NCI-H1417 (cell line): ENCODE measurements at regions not wholly inside any gene's neighbourhood (a gene's known extent, or its start where the extent isn't known, plus 50 kb on each side); places are given as distances from the start of the nearest gene placed in this dataset.

Experiments
- DNase-seq, 3 experiments: peaks; one replicate each; lab custom pipeline; 2025; lab: John Stamatoyannopoulos, UW

DNA sequence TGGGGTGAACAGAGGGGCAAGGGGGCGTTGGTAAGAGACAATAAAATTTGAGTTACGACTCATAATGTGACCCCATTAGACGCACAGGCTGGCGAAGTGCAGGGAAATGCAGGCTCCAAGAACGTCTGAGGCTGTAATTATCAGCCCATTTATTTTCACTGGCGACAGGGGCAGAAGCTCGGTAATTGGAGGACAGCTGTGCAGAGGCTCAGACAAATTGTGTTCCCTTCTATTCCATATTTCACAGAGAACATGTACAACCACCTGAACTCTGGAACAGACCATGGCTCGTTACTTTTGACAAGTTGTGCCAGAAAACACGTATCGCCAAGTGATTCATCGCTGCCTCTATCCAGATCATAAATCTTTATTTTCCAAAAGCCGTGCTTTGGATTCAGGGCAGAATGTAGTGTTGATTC is 137.3 kb upstream of the FRMD4A start:
- DNase-seq: peak in 2 of 3 experiments; percentile 67 to 93

DNA sequence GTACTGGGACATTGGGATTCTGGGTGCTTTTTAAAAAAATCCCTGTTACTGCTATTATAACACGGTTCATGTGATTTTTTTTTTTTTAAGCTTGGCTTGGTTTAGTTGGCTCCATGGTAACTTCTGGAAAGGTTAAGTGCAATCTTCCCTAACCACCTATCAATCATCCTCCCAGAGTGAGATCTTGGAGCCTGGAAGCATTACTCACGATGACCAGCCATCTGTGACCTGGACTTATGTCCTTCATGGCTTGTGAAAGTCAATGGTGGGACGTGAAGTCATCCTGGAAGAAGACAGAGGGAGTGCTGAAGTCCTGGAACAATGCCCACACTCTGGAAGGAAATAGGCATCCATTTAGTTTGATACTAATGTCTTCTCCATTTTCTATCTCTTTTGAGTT is 135.5 kb upstream of the FRMD4A start:
- DNase-seq: peak in 1 of 3 experiments; percentile 4

DNA sequence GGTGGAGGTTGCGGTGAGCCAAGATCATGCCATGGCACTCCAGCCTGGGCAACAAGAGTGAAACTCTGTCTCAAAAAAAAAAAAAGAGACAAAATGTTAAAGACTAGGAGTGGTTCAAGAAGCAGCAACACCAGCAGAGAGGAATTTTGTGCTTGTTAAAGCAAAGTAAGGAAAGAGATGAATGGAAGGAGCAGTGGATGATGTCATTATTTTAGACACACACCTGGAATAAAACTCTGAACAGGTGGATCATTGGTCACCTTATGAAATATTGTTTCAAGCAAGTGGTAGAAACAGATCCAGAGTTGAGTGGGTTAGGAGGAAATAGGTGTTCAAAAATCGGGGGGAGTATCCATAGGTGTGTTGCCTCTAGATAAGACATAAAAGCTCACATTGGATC is 129.7 kb upstream of the FRMD4A start:
- DNase-seq: no peak

DNA sequence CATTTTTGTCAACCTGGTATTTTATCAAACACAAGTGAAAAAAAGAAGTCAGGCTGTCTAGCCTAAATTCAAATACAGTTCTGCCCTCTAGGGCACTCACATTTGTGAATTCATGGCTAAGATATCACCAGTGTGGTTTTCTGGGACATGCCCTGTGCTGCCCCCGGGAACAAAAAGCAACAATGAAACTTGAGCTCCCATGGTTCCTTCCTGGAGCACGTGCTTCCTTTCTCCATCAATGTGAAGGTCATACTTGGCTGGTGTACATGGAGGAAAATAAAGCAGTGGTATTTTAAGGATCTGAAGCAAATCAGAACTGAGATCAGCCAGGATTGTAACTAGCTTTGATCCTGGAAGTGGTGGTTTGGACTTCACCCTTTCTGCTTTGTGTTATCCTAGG is 128.9 kb upstream of the FRMD4A start:
- DNase-seq: no peak

DNA sequence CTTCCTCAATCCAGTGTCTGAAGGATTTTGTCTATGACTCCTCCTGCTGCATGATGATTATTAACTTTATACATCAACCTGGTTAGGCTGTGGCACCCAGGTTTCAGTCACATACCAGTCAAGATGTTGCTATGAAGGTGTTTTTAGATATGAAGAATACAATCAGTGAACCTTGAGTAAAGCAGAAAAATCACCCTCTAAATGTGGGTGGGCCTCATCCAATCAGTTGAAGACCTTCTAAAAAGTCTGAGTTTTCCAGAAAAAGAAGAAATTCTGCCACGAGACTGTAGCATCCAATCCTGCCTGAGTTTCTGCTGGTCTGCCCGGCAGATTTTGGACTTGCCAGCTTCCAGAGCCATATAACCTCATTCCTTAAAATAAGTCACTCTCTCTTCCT is 126.1 kb upstream of the FRMD4A start:
- no peak for DNase-seq

DNA sequence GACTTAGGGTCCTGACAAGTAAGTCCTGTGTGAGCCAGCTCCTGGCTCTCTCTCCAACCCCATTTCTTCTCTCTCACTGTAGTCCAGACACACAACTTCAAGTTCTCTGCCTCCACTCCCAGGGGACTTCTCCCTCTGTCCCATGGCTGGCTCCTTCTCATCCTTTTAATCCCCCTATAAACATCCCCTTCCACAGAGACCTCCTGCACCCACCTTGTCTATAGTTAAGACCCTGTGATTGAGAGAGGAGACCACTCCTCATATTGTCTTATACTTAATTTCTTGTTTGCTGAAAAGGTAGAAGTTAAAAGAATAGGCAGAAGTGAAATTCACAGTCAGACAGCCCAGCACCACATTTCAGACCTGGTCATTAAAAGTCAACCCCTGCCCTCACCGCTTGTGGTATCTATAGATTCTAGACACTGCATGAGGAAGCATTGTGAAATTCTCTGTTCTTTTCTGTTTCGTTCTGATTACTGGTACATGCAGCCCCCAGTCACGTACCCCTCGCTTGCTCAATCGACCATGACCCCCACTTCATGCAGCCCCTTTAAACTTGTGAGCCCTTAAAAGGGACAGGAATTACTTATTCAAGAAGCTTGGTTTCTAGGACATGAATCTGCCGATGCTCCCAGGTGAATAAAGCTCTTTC is 125.6 kb upstream of the FRMD4A start:
- no peak for DNase-seq

DNA sequence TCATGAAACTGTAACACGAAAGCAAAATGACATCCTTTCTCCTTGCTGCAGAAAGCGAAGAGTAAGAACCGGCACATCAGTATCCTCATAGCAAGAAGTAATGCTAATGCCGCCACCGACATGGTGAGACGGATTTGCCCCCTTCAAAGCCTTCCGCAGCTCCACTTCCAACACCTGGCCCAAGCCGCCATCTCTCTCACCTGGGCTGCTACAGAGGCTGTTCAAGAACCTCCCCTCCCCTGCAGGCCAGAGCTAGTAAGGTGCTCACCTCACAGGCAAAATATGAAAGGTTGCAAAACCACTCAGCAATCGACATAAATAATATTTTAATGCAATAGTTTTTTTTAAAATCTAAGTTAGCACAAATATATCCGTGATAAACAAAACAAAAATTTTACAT is 123.9 kb upstream of the FRMD4A start:
- no peak for DNase-seq

DNA sequence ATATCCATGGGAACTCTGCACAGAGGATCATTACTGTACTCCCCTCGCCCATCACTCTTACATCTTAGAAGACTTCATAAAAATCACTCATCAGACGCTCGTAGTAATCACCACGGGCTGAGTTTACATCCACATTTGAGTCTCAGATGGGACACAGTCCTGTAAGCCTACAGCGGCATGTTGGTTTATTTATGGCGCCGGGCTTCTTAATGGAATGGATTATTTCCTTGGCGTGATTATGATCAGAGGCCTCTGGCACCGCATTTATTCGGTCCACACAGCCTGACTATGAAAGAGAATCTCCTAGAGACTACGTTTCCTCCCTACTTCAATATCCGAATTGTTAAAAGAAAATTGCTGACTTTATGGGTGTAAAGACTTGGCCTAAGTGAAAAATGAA is 123.5 kb upstream of the FRMD4A start:
- no peak for DNase-seq

DNA sequence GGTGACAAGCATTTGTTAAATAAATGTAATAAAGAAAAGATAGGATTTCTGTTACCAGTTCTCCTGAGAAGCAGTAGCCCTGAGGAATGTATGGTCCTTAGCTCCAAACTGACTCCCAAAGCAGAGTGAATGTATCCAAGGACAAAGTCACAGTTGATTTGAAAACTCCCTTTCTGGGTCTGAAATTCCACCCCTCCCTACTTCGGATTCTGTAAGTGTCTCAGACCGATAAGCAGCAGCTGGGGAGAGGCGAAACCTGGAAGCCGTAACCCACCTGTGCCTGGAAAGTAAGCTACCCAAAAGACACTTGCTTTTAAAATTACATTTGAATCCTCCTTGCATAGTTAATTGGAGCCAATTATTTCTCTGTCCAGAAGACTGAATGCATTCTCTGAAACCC is 122.9 kb upstream of the FRMD4A start:
- DNase-seq: no peak

DNA sequence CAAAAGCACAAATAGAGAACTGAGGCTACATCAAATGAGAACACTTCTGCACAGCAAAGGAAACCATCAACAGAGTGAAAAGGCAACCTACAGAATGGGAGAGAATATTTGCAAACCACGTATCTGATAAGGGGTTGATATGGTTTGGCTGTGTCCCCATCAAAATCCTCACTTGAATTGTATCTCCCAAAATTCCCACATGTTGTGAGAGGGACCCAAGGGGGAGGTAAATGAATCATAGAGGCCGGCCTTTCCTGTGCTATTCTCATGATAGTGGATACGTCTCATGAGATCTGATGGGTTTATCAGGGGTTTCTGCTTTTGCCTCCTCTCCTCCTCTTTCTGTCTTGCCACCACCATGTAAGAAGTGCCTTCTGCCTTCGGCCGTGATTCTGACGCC is 120.6 kb upstream of the FRMD4A start:
- no peak for DNase-seq

DNA sequence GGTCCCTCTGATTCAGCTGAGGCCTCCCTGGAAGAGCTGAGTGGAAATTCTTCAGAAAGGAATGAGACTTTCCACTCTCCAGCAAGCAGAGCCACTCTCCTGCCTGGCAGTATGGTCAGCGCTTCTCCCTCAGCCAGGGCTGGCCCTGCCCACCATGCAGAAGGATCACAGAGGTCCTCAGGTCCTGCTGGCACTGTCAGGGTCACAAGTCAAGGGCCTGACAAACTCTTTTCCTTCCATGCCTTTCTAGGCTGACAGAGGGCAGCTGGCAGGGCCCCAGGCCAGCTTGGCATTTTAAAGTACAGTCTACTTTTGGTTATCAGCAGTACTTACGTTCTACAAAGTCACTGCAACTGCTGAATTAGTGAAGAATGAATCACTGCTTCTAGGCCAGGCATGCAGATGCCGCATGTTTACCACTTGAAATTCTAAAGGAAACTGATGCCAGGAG is 119.3 kb upstream of the FRMD4A start:
- no peak for DNase-seq

DNA sequence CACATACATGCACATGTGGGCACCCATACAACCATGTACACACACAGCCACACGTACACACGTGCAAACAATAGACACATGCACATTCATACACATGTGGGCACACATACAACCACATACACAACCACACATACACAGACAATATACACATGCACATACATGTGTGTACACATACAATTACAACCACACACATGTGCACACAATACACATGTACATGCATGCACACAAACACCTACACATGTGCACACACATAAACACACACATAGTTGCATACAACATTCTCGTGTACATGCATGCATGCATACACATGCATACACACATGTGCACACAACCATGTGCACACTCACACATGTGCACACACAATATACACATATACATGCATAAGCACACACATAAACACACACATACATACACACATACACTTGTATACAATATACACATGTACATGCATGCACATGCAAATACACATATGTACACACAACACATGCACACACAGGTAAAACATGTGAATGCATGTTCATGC is 118.6 kb upstream of the FRMD4A start:
- no peak for DNase-seq

DNA sequence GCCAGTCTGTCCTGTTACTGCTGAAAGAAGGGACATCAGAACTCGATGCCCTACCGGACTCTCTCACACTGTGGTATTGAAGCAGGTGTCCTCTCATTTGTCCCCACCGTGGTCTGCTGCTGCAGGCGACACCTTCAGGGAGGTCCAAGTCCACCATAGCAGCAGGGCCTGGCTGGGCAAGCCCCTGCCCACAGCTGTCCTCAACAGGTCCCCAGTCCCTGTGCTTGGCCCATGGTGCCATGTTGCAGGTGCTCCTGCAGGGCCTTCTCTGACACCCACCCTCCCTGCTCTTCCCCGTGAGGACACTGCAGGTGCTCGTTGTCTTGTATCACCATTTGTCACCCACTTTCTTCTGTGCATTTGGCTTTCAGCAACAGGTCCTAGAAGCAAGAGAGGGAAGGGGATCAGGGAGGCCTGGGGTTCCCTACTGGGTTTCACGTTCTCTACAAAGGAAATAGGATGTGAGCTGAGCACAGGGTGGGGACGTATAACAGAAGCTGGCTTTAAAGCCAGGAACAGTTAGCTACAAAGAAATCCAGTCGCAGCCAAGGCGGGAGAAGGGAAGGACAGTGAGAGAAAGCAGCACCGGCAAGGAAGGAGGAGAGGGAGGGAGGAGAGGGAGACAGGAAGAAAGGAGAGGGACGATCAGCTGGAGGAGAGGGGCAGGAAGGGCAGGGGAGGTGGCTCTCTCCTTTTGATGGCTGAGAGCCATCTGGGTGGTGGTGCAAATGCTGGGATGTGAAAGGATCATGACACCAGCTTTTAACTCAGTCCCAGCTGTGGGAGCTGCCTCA is 117.7 kb upstream of the FRMD4A start:
- no peak for DNase-seq

DNA sequence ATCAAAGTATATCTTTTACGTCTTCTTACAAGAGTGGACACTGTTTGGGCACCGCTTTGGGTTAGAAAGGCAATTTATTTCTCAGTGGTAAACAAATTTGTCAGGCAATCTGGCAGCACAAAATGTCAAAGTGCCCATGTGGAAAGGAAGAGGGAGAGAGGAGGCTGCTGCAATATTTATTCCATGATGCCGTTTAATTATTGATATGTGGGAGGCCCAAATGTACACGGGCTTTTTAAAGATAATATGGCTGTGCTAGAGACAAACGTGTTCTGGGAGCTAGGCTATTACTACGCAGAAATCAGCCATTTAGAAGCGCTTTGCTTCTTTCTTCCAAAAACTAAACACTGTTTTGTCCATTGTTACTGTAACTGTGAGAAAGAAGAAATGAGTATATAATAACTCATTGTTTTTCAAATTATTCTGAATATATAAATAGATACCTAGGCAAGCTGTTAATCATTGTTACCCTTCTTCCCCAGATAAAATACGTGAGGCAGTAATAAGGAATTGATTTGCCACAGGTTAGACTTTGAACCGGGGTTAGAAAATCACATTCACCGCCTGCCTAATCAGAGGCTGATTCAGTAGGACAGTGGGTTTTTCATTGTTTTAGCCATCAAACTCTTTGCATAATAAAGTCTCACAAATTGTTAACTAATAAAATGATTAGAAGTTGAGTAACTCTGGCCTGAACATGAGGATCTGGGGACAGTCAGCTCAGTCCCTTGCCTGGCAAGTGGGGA is 116.5 kb upstream of the FRMD4A start:
- no peak for DNase-seq

DNA sequence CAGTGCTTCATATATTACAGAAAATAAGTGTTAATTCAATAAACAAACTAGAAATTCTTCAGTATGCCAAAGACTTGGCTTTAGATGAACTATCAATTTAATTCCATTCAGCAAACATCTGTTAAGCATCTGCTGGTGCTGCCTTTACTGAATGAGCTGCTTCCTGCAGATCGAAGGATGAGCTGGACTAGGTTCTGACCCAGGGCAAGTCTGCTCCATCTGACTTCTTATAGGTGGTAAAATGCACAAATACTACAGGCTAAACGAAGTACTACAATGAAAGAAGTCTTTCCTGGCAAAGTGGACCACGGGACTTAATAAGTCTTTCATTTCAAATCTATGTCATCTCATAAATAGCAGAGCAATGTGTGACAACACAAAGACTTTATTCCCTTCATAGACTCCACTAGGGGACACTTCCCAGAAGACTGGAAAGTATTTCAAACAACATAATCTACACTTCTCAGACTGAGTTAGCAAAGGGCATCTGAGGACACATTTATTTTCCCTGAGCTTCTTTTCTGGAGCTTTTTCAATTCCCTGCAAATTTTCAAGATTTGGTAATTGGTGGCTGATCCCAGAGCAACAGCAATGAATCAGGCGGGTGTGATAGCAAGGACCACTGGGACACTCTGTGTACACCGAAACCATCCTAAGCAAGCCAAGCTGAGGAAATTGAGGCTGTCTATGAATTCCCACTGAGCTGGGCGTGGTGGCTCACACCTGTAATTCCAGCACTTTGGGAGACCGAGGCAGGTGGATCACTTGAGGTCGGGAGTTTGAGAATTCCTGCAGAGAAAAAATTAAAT is 108.9 kb upstream of the FRMD4A start:
- DNase-seq: no peak

DNA sequence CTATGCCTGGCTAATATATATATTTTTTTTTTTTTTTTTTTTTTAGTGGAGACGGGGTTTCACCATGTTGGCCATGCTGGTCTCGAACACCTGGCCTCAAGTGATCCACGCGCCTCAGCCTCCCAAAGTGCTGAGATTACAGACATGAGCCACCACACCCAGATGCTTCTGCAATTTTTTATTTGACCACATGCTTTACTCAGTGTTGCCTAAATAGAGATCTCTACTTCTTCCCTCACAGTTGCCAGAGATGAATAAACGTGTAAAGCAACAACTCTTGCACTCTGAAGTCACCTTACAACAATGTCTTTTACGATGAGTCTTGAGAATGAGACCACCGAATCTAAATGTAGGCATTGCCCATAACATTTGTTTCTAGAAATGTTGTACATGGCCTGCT is 107.9 kb upstream of the FRMD4A start:
- no peak for DNase-seq

DNA sequence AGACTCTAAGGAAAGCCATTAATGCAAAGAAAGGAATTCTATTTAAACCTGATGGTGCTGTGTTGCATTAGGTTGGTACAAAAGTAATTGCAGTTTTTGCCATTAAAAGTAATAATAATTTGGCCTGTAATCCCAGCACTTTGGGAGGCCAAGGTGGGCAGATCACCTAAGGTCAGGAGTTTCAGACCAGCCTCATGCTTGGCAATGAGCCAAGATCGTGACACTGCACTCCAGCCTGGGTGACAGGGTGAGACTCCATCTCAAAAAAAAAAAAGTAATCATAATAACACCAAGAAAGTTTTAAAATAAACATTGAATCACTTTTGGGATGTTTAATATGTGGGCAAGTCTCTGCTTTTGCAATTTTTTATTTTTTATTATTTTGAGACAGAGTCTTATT is 107.3 kb upstream of the FRMD4A start:
- peak in 1 of 3 experiments; percentile 2 for DNase-seq

DNA sequence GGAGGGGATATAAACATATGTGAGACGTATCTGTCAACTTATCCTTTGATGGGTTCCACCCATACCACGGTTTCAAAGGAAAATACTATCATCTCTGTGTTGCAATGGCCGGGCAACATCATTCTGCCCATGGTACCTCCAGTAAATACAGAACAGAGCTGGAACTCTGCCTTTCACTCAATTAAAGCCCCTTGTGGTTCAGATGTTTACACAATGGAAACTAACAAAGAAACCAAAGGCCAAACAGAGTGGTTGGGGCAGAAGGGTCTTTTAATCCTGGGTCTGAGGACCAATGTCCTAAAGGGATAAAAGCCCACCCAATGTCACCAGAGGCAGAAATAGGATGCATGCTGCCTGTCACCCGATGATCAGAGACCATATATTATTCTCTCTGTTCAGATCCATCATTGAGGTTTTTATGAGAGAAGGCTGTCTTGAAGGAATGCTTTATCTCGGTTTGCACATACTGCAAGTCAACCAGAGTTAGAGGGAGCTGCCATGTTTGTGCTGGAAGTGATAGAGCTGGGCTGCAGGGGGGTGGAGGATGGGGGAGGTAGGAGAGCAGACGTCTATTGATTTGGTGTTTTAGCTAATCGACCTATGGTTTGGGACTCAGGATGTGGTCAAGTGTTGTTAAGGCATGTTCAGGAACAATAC is 105.4 kb upstream of the FRMD4A start:
- no peak for DNase-seq

DNA sequence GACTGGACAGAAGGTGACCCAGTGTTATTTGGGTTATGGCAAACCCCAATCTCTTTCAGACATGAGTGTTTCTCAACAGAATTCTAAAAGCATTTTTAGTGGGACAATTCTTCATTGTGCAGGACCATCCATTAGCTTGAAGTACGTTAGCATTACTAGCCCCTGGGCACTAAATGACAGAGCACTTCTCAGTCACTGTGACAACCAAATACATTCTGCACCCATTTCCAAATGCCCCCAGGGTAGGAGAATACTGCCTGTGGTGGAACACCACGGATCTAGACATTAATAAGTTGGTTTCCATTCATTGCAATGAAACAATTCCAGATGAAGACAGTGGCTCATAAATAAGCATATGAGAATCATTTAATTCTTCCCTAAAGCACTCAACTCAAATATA is 102.4 kb upstream of the FRMD4A start:
- DNase-seq: peak in 2 of 3 experiments; percentile 13 to 61

DNA sequence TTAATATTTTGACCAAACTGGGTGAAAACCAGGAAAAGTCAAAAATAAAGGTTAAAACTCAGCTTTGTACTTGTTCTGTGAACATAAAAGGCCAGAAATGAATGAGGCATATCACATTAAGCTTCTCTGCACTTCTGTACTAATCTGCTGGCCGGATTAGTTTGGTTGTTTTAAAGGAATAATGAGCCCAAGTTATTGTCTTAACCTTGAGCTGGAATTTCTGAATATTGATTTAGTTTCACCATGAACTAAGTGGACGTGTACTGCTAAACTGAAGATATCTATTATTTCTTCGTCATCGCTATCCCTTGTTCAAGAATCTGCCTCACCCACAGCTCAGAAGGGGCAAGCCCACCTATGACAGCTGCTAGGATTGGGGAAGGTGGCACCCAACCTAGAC is 101.1 kb upstream of the FRMD4A start:
- no peak for DNase-seq

DNA sequence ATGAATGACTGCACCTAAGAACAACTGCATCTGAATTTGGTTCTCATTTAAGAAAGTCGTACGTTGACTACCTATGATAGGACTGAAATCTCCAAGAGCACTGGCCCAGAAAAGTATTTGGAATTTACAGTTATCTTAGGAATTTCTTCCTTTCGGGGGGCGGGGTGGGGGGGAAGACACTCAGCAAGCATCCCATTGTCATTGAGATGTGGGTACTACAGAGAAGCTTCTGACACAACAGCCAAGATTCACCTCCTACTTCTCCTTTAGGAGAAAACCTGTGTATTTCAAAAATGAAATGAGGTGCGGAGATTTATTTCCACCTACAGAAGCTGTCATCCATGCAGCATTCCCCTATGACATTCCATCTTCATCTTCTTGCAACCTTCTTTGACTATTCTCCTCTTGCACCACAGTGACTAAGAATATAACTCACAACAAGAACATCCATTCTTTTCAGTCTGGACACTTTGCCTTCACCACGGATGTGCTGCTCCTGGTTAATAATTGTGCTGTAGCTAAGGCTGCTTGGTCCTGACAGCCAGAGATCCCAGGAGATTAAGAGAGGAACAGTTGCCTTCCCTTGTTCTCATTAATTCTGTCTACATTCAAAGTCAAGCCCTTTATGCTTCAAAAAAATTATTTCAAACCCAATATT is 98.4 kb upstream of the FRMD4A start:
- DNase-seq: no peak
